Dendritic cell treated with granulocyte-macrophage colony-stimulating factor and Interleukin-4, amounts not matched to agents 40 ng/mL and 50 ng/mL, for 4 days (primary cell): ENCODE measurements at regions not wholly inside any gene's neighbourhood (a gene's known extent, or its start where the extent isn't known, plus 50 kb on each side); places are given as distances from the start of the nearest gene placed in this dataset.
"Not testable (repeated sequence)": the region's sequence is repeated elsewhere in the genome, so short reads cannot be mapped to it uniquely, and the experiment has no call there.

Experiments used
- H3K27ac Mint-ChIP-seq: one replicate; pipeline ENCODE4 v1.8.0; 2022; ENCODE audit warnings: mild to moderate bottlenecking, mixed read lengths
- H3K27me3 Mint-ChIP-seq: one replicate; pipeline ENCODE4 v1.8.0; 2022; ENCODE audit warnings: mild to moderate bottlenecking, mixed read lengths
- H3K36me3 Mint-ChIP-seq: one replicate; pipeline ENCODE4 v1.8.0; 2022; ENCODE audit warnings: low read depth, mixed read lengths
- H3K4me1 Mint-ChIP-seq: one replicate; pipeline ENCODE4 v1.8.0; 2022; ENCODE audit warnings: low read depth, mixed read lengths
- H3K4me3 Mint-ChIP-seq: one replicate; pipeline ENCODE4 v1.8.0; 2022; ENCODE audit warnings: mild to moderate bottlenecking, moderate library complexity, mixed read lengths
- H3K9me3 Mint-ChIP-seq: one replicate; pipeline ENCODE4 v1.8.0; 2022; ENCODE audit warnings: mixed read lengths
- intact Hi-C: fragments of 100-400 bp; cut with micrococcal nuclease; formaldehyde crosslinking; loops from one replicate; pipeline ENCODE4 v1.15.0; 2022

GRCh38 chr12:54105809-54106208 lies 52.2 kb downstream of the HOXC4 start:
- H3K4me3 Mint-ChIP-seq, intact Hi-C loops, H3K9me3 Mint-ChIP-seq, H3K27ac Mint-ChIP-seq, H3K36me3 Mint-ChIP-seq: not testable (repeated sequence)
- peaks cover 16% of the 10 kb centered on the region for H3K4me1 Mint-ChIP-seq
- H3K27me3 Mint-ChIP-seq: peaks cover 83% of the 10 kb centered on the region

DNA sequence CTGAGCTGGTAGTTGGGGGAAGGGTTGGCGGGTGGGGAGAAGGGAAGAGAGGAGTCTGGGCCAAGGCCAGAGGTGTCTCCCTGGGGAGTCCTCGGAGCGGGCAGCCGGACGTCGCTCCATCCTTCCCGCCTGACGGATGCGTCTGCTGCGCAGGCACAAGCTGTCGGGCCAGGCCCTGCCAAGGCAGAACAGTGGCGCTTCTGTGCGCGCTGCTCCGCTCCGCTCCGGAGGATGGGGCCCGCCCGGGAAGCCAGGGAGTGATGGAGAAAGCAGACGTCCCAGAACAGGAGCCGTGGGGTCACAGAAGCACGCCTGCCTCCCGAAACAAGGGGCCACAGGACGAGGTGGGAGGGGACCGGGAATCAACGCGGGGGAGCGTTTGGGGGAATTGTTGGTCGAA lies 52.6 kb downstream of the HOXC4 start:
- peaks cover 80% of the 10 kb centered on the region for H3K27me3 Mint-ChIP-seq

GRCh38 chr12:54106803-54107579 lies 53.4 kb downstream of the HOXC4 start:
- H3K9me3 Mint-ChIP-seq, intact Hi-C loops, H3K27ac Mint-ChIP-seq, H3K4me3 Mint-ChIP-seq, H3K36me3 Mint-ChIP-seq: not testable (repeated sequence)
- Mint-ChIP-seq H3K4me1 (peaks cover 11% of the 10 kb centered on the region), H3K27me3 (peaks cover 80% of the 10 kb centered on the region)

More for the DNA sequence above, 52.6 kb downstream of the HOXC4 start:
- H3K36me3 Mint-ChIP-seq, H3K4me3 Mint-ChIP-seq, intact Hi-C loops, H3K27ac Mint-ChIP-seq, H3K9me3 Mint-ChIP-seq: not testable (repeated sequence)
- H3K4me1 Mint-ChIP-seq: peaks cover 13% of the 10 kb centered on the region

GRCh38 chr12:54112336-54112735 lies 58.7 kb downstream of the HOXC4 start:
- H3K27me3 Mint-ChIP-seq: peaks cover 79% of the 10 kb centered on the region
- H3K36me3 Mint-ChIP-seq, H3K9me3 Mint-ChIP-seq, intact Hi-C loops, H3K27ac Mint-ChIP-seq, H3K4me3 Mint-ChIP-seq: not testable (repeated sequence)
- H3K4me1 Mint-ChIP-seq: peaks cover 13% of the 10 kb centered on the region

DNA sequence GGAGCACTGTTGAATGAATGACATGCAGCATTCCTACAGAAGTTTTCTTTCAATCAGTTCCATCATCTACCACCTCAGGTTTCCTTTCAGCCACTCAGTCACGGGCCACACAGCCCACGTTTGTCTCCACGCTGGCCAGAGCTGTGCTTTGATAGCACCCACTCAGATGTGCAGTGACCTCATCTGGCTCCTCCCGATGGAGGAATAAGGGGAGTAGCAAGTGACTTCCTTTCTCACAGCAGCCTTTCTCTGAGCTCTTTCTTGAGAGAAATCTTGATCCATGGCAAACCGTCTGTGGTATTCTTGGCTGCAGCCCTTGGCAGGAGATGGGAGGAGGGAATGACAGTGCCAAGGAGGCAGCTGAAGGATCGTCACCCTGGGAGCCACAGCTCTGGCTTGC lies 62.4 kb downstream of the HOXC4 start:
- Mint-ChIP-seq H3K27me3 (peaks cover 81% of the 10 kb centered on the region), H3K4me1 (peaks cover 24% of the 10 kb centered on the region)
- H3K9me3 Mint-ChIP-seq, H3K27ac Mint-ChIP-seq, H3K4me3 Mint-ChIP-seq, H3K36me3 Mint-ChIP-seq, intact Hi-C loops: not testable (repeated sequence)

- intact Hi-C loops, H3K4me3 Mint-ChIP-seq, H3K9me3 Mint-ChIP-seq, H3K36me3 Mint-ChIP-seq, H3K27ac Mint-ChIP-seq: not testable (repeated sequence)
- peaks cover 37% of the 10 kb centered on the region for H3K4me1 Mint-ChIP-seq
- H3K27me3 Mint-ChIP-seq: peaks cover 80% of the 10 kb centered on the region
These were observed 63.8 kb downstream of the HOXC4 start for GRCh38 chr12:54117392-54117791.

- H3K27ac Mint-ChIP-seq, H3K36me3 Mint-ChIP-seq, H3K4me3 Mint-ChIP-seq, H3K9me3 Mint-ChIP-seq, intact Hi-C loops: not testable (repeated sequence)
- H3K27me3 Mint-ChIP-seq: peaks cover 68% of the 10 kb centered on the region
- peaks cover 50% of the 10 kb centered on the region for H3K4me1 Mint-ChIP-seq
These were observed 65.4 kb downstream of the HOXC4 start for GRCh38 chr12:54119082-54119481.

DNA sequence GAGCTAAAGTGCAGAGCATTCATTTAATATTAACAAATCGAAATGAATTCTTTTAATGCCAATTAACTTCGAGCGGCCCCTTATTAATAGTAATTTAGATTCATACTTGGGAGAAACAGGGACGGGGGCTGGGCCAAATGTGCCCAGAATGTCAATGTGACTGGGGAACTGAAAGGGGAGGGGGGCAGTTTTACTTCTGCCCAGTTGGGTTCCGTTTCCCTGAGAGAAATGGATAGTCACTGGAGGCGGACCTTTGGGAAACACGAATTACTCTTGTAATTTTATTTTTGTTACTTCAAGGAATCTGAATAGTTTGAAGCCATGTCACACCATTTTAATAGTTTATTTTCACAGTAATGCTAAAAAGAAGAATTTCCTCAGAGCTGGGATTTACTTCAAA lies 64.8 kb downstream of the SMUG1 start:
- Mint-ChIP-seq H3K4me3 (peak overlapping the region; percentile 75), H3K27me3 (peaks cover 68% of the 10 kb centered on the region), H3K4me1 (peaks cover 83% of the 10 kb centered on the region), H3K27ac (peak overlapping the region; percentile 68)
- H3K36me3 Mint-ChIP-seq, H3K9me3 Mint-ChIP-seq, intact Hi-C loops: not testable (repeated sequence)

DNA sequence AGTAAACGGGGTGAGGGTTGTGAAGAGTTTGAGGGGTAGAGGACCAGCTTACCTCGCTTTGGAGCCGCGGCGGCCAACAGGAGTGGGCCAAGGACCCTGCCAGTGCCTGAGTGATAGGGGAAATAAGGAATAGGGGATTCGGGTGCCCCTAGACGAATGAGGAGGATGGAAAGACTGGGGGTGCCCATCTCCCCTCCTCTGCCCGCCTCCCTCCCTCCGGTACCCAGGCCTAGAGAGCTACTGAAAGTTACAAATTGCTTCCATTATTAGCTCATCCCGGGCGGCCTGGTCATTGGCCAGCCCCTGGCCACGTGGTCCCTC lies 63.1 kb downstream of the SMUG1 start:
- Mint-ChIP-seq H3K4me1 (peaks cover 78% of the 10 kb centered on the region), H3K27me3 (peaks cover 72% of the 10 kb centered on the region), H3K27ac (peak overlapping the region; percentile 68), H3K4me3 (peak overlapping the region; percentile 77)
- intact Hi-C loops: loop anchor here (5.0 kb wide), 1 partner anchor 93 kb away; the partner anchor contains the start of gene HOXC5
- not testable (repeated sequence) for H3K9me3 Mint-ChIP-seq, H3K36me3 Mint-ChIP-seq

DNA sequence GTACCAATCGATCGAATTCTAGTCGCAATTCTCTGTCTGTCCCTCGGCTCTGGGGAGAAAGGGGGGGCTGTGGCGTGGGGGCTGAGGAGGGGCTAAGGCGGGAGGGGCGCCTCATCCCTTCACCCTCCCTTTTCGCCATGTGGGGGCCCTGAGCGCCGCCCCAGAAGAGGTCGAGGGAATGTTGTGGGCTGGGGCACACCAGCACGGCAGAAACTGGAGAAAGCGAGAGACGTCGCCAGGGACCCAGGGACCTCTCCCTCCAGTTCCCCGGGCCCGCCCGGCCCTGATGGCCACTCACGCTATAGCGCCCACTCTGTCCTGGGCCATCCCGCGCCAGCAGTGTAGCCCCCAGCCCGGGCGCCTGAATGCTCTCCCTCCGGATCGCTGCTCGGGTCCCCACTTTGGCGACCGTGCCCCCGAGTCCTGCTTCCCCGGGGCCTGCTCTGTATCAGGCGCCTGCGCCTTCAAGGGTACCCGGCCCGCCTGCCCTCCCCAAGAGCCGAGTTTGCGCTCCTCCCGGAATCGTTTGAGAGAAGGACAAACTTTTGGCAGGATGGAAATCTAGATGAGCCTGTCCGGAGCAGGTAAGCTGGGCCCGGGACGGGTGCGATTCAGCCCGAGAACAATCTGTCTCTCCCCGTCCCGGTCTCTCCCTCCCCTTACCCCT lies 62.6 kb downstream of the SMUG1 start:
- Mint-ChIP-seq H3K9me3 (no peaks in the 10 kb centered on the region), H3K4me1 (peaks cover 73% of the 10 kb centered on the region), H3K4me3 (peak overlapping the region; percentile 77), H3K36me3 (peaks cover 6% of the 10 kb centered on the region), H3K27me3 (peaks cover 72% of the 10 kb centered on the region), H3K27ac (peak overlapping the region; percentile 71)
- intact Hi-C loops: loop anchor here (5.0 kb wide), 1 partner anchor 94 kb away; the partner anchor contains the start of gene HOXC5

DNA sequence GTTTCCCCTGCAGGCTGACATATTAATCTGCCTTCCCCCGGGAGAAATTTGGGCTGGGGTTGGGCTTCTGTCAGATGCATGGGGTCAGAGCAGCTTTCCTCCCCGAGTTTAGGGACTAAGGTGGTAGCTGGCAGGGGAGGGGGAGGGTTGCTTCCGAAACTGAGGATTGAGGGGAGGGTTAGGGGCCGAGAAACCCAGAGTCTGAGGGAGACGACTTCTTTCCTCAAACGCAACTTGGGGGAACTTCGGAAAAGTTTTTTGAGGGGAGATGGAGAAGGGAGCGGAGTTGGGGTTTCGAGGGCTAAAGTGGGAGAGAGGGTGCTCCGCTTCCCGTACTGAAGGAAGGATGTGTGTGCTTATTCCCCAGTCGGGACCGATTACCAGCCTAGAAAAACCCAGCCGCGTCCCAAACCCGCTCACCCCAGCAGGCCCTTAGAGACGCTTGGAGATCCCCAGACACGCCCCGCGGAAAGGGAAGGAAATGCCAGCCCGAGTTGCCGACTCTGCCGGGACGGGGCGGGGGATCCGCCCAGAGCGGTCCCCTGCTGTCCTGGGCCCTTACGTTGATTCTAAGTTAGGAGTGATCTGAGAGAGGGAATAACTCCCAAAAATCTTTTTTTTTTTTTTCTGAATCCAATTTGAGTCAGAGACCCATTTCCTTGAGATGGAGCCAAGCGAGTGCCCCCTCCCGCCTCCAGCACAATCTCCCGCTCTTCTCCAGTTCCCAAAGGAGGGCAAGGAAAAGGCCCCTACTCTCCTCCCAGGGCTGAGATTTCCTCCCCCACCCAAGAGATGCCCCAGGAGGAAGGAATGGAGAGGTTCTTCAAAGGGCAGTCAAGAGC lies 61.9 kb downstream of the SMUG1 start:
- H3K4me3 Mint-ChIP-seq: peak overlapping the region; percentile 77
- intact Hi-C loops: loop anchor here (5.0 kb wide), 1 partner anchor 95 kb away; the partner anchor contains the start of gene HOXC5
- peaks cover 71% of the 10 kb centered on the region for H3K27me3 Mint-ChIP-seq
- peaks cover 6% of the 10 kb centered on the region for H3K36me3 Mint-ChIP-seq
- H3K4me1 Mint-ChIP-seq: peaks cover 66% of the 10 kb centered on the region
- H3K27ac Mint-ChIP-seq: peak overlapping the region; percentile 71
- H3K9me3 Mint-ChIP-seq: no peaks in the 10 kb centered on the region

DNA sequence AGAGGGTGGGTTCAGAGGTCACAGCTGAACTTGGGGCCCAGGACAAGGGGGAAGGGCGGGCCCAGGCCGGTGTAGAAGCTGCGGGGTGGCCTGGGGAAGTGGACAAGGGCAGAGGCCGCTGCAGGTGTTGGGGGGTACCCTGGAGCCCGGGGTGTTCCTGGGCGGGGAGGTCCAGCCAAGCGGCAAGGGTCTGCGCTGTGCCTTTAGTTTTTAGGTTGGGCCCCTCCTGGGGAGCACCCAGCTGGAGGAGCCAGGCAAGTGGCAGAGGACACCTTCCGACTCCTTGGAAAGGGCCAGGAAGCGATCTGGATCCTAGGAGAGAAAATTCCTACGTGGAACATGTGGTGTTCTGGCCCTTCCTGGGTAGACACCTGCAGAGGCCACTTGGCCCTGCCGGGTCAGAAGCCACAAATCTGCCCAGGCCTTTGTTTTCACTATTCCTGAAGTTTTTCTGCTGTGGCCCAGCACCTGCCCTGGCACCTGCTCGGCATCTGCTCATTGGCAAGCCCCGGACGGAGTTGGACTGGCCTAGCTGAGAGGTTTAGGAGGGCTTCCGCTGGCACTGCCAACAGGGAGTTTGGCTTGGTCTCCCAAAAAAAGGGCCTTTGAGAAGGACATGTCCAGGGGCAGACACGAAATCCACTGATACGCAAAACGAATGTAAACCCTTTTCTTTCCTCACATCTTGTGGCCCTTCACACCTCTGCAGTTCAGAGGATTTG lies 61.1 kb downstream of the SMUG1 start:
- Mint-ChIP-seq H3K27ac (peak overlapping the region; percentile 71), H3K4me1 (peaks cover 58% of the 10 kb centered on the region), H3K9me3 (no peaks in the 10 kb centered on the region), H3K4me3 (peak overlapping the region; percentile 77), H3K27me3 (peaks cover 71% of the 10 kb centered on the region), H3K36me3 (peaks cover 6% of the 10 kb centered on the region)
- intact Hi-C loops: loop anchor here (5.0 kb wide), 1 partner anchor 95 kb away; the partner anchor contains the start of gene HOXC5

DNA sequence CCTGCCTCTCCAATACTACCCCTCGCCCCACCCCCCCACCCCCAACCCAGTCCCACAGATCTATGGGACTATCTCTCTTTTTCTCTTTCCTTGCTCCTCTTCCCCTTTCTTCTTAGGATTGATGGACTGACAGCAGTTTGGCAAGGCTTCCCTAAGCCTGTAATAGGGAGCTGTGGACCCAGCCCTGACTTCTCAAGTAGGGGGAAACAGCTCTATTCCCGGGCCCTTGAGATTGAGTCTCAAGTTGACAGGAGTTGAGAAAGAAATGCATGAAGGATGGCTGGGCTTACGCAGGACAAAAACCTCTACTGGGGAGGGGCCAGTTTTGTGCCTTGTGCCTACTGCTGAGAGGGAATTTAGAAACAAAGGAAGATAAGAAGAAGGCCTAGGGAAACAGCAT lies 60.4 kb downstream of the SMUG1 start:
- Mint-ChIP-seq H3K27me3 (peaks cover 78% of the 10 kb centered on the region), H3K9me3 (no peaks in the 10 kb centered on the region), H3K27ac (no peak overlapping the region), H3K4me1 (peaks cover 53% of the 10 kb centered on the region), H3K4me3 (no peak overlapping the region), H3K36me3 (peaks cover 6% of the 10 kb centered on the region)
- intact Hi-C loops: loop anchor here (5.0 kb wide), 1 partner anchor 96 kb away; the partner anchor contains the start of gene HOXC5
